Smooth muscle cell (in vitro differentiated cells): ENCODE measurements at regions not wholly inside any gene's neighbourhood (a gene's known extent, or its start where the extent isn't known, plus 50 kb on each side); places are given as distances from the start of the nearest gene placed in this dataset.

Experiments
- DNase-seq: peaks from one replicate; lab custom pipeline; 2025; ENCODE audit not compliant: unreplicated experiment; lab: John Stamatoyannopoulos, UW
- H2AFZ ChIP-seq: fragments of 200-600 bp; sonication (generic); 2 replicates; pipeline ENCODE4 v1.6.0; 2016; ENCODE audit warnings: antibody characterized with exemption, low read depth, mild to moderate bottlenecking
- H3F3A ChIP-seq: fragments of 200-600 bp; sonication (generic); 2 replicates; pipeline ENCODE4 v1.6.0; 2017; ENCODE audit warnings: antibody characterized with exemption, low read depth
- H3K27ac ChIP-seq: fragments of 200-600 bp; sonication (generic); 2 replicates; pipeline ENCODE4 v1.5.1; 2016; ENCODE audit warnings: low read depth, mild to moderate bottlenecking
- H3K27me3 ChIP-seq: fragments of 200-600 bp; sonication (generic); 2 replicates; pipeline ENCODE4 v1.6.1; 2016; ENCODE audit warnings: low read depth, mild to moderate bottlenecking
- H3K36me3 ChIP-seq: fragments of 200-600 bp; sonication (generic); 2 replicates; pipeline ENCODE4 v1.5.1; 2016; ENCODE audit warnings: low read depth
- H3K4me1 ChIP-seq: fragments of 200-600 bp; sonication (generic); 2 replicates; pipeline ENCODE4 v1.5.1; 2016; ENCODE audit warnings: low read depth
- H3K4me2 ChIP-seq: fragments of 200-600 bp; sonication (generic); 2 replicates; pipeline ENCODE4 v1.6.0; 2016; ENCODE audit warnings: mild to moderate bottlenecking
- H3K4me3 ChIP-seq: fragments of 200-600 bp; sonication (generic); 2 replicates; pipeline ENCODE4 v1.5.1; 2016; ENCODE audit warnings: mild to moderate bottlenecking
- H3K79me2 ChIP-seq: fragments of 200-600 bp; sonication (generic); 2 replicates; pipeline ENCODE4 v1.6.0; 2016; ENCODE audit warnings: low read depth, mild to moderate bottlenecking
- H3K9ac ChIP-seq: fragments of 200-600 bp; sonication (generic); 2 replicates; pipeline ENCODE4 v1.6.0; 2016; ENCODE audit warnings: low read depth
- H3K9me3 ChIP-seq: fragments of 200-600 bp; sonication (generic); replicated peaks from 2 replicates; pipeline ENCODE4 v1.5.1; 2016; ENCODE audit warnings: low read depth
- H4K20me1 ChIP-seq: fragments of 200-600 bp; sonication (generic); 2 replicates; pipeline ENCODE4 v1.6.0; 2016; ENCODE audit warnings: low read depth
- CTCF ChIP-seq: fragments of 200-600 bp; sonication (generic); IDR thresholded peaks from 2 replicates; pipeline ENCODE4 v1.5.1; 2017; ENCODE audit warnings: borderline replicate concordance, mild to moderate bottlenecking, antibody characterized with exemption; ENCODE audit not compliant: insufficient read depth, poor library complexity, severe bottlenecking
- WGBS: methylation state at CpG from one replicate; pipeline ENCODE4 v1.1.7; 2016; ENCODE audit warnings: low lambda C conversion rate; 5-methylcytosine and 5-hydroxymethylcytosine counted together

GRCh38 chr16:35195173-35195863, 1735.9 kb downstream of the TP53TG3F start:
- Histone ChIP-seq H3K9me3 (peaks cover 7% of the 10 kb centered on the region), H3K79me2 (no peaks in the 10 kb centered on the region), H3K27me3 (no peaks in the 10 kb centered on the region), H3K4me2 (no peak overlapping the region), H3K36me3 (no peaks in the 10 kb centered on the region), H2AFZ (no peak overlapping the region), H3K4me1 (no peaks in the 10 kb centered on the region), H3F3A (no peaks in the 10 kb centered on the region), H3K27ac (no peak overlapping the region), H4K20me1 (no peaks in the 10 kb centered on the region), H3K4me3 (no peak overlapping the region), H3K9ac (no peak overlapping the region)
- no peak for TF ChIP-seq CTCF
- DNase-seq, result no peak
- 73% methylated on average over 29 of the region's 29 CpGs for WGBS

GRCh38 chr16:35195864-35196216, 1736.4 kb downstream of the TP53TG3F start:
- 86% methylated on average over 15 of the region's 15 CpGs for WGBS
- Histone ChIP-seq H2AFZ (no peak overlapping the region), H3K9ac (no peak overlapping the region), H3K79me2 (no peaks in the 10 kb centered on the region), H3F3A (no peaks in the 10 kb centered on the region), H3K27ac (no peak overlapping the region), H3K27me3 (no peaks in the 10 kb centered on the region), H3K4me2 (no peak overlapping the region), H4K20me1 (no peaks in the 10 kb centered on the region), H3K36me3 (no peaks in the 10 kb centered on the region), H3K9me3 (peaks cover 6% of the 10 kb centered on the region), H3K4me1 (no peaks in the 10 kb centered on the region), H3K4me3 (no peak overlapping the region)
- no peak for DNase-seq
- TF ChIP-seq CTCF, result no peak

DNA sequence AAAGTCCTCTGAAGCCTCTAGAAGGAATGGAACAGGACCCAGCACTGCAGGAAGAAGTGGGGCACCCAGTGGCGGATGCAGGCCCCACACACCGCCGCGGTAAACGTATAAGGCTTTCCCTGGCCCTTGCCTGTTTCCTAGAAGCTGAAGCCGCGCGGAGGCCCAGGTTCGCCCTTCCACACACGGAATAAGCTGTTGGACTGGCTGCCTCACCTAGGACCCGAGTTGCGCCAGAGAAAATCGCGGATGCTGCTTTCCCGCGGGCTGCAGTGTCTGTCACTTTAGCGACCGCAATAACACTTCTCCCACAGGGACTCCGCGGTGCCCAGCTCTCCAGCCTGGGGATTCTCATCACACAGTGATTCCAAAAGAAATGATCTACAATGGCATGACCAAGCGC, 1736.9 kb downstream of the TP53TG3F start:
- no peaks in the 10 kb centered on the region for H3K36me3 ChIP-seq
- peaks cover 4% of the 10 kb centered on the region for H3K9me3 ChIP-seq
- no peaks in the 10 kb centered on the region for H4K20me1 ChIP-seq
- no peak overlapping the region for H3K9ac ChIP-seq
- H3K4me2 ChIP-seq, result no peak overlapping the region
- no peaks in the 10 kb centered on the region for H3K79me2 ChIP-seq
- H3F3A ChIP-seq, result no peaks in the 10 kb centered on the region
- no peak for DNase-seq
- TF ChIP-seq CTCF, result no peak
- WGBS, result 85% methylated on average over 21 of the region's 21 CpGs
- no peaks in the 10 kb centered on the region for H3K27me3 ChIP-seq
- no peak overlapping the region for H3K4me3 ChIP-seq
- H3K27ac ChIP-seq, result no peak overlapping the region
- H2AFZ ChIP-seq, result no peak overlapping the region
- H3K4me1 ChIP-seq, result no peaks in the 10 kb centered on the region

GRCh38 chr16:35197656-35198055, 1738.2 kb downstream of the TP53TG3F start:
- 65% methylated on average over 10 of the region's 10 CpGs for WGBS
- H3K36me3 ChIP-seq, result no peaks in the 10 kb centered on the region
- H3K9ac ChIP-seq, result no peak overlapping the region
- DNase-seq, result no peak
- no peaks in the 10 kb centered on the region for H3K27me3 ChIP-seq
- peaks cover 2% of the 10 kb centered on the region for H3K9me3 ChIP-seq
- no peak overlapping the region for H3K4me2 ChIP-seq
- H3F3A ChIP-seq, result no peaks in the 10 kb centered on the region
- H2AFZ ChIP-seq, result no peak overlapping the region
- no peak for TF ChIP-seq CTCF
- H3K4me3 ChIP-seq, result no peak overlapping the region
- H3K4me1 ChIP-seq, result no peaks in the 10 kb centered on the region
- H3K79me2 ChIP-seq, result no peaks in the 10 kb centered on the region
- no peaks in the 10 kb centered on the region for H4K20me1 ChIP-seq
- H3K27ac ChIP-seq, result no peak overlapping the region
